Activated T-helper 1 cell treated with Interleukin-2 at 50 U/mL for 16 hours (primary cell): ENCODE measurements at regions not wholly inside any gene's neighbourhood (a gene's known extent, or its start where the extent isn't known, plus 50 kb on each side); places are given as distances from the start of the nearest gene placed in this dataset.

Source experiments
- DNase-seq: peaks from one replicate; pipeline ENCODE4 v3.0.0-alpha.2; 2020; ENCODE audit warnings: low read depth

DNA sequence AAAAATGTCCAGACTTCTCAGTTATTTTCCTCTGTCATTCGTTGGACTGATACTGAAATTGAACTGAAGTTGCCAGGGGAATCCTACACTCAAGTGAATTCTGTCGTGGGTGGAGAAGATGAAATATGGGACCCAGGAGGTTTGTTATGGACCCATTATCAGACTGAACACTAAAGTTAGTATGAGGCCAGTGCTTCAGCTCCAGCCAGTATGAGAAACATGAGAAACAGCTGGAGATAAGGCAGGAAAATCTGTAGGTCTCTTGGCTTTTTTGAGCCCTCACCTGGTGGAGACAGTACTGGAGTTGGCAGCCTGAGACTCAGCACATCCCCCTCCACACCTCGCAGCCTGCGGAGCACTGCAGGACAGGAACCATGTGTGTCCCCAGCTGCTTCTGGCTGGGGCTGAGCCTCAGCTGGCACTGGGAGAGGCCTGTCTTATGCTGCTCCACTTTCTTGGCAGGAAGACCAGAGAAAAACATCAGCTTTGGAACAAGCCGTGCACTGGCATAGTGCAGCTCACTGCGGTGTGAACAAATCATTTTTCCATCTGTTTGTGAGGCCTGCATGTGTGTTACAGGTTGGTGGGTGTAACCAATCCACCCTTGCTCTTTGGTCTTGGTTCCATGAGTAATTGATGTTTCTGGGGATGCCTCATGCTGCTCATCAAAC is 641.0 kb downstream of the FGF9 start:
- DNase-seq, result no peak

DNA sequence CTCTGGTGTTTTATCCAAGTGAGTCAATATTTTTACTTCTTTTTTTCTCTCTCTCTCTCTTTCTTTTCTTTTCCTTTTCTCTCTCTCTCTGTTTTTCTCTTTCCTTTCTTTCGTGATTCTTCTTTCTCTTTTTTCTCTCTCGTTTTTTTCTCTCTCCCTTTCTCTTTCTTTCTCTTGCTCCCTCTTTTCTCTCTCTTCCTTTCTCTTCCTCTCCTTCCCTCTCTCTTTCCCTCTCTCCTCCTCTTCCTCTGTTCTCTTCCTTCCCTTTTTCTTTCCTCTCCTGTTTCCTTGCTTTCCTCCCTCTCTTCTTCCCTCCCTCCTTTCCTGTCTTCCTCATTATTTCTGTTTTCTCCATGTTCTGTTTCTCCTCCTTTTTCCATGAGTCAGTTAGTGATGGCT is 641.5 kb downstream of the FGF9 start:
- DNase-seq, result no peak

DNA sequence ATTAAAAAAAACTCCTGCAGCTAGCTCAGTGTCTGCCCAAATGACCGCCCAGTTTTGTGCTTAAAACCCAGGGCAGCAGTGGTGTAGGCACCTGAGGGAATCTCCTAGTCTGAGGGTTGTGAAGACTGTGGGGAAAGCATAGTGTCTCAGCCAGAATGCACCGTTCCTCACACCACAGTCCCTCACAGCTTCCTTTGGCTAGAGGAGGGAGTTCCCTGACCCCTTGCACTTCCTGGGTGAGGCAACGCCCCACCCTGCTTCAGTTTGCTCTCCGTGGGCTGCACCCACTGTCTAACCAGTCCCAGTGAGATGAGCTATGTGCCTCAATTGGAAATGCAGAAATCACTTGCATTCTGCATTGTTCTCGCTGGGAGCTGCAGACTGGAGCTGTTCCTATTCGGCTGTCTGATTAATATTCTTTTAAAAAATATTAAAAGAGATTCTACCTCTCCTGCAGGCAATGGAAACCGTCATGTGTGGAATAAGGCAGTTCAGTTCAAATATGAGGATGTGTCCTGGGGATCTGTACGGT is 645.7 kb downstream of the FGF9 start:
- no peak for DNase-seq

DNA sequence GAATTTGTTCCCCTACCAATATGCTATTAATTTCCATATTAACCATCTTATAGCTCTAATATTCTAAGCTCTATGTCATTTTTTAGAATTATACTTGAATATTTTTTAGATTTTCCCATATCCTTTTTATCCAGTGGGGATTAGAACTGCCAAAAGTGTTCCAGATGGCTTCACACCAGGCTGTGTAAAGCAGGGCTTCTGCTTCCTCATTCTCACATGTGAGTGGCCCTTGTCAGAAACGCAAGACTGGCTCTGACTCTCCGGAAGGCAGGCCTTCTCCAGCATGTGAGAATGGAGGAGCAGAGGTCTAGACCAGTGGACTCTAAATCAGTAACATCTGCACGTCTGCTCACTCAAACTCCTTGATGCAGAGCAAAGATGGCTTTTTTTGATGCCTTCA is 650.1 kb downstream of the FGF9 start:
- no peak for DNase-seq

DNA sequence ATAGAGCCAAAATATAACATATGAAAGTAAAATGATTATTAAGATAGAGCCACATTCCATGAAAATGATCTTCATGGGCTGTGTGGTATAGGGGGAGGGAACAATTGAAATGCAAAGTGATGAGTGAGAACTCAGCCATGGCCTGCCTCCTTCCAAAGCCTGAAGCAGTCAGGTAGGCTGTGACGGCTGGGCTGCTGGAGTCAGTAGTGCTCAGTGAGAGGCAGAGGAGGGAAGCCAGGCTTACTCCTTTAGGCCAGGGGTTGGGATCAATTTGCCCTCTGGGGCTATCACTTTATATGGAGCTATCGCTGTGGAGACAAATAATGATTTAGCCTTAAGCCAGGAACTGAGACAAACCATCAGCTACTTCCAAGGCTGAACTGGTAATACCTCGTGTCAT is 654.9 kb downstream of the FGF9 start:
- no peak for DNase-seq

DNA sequence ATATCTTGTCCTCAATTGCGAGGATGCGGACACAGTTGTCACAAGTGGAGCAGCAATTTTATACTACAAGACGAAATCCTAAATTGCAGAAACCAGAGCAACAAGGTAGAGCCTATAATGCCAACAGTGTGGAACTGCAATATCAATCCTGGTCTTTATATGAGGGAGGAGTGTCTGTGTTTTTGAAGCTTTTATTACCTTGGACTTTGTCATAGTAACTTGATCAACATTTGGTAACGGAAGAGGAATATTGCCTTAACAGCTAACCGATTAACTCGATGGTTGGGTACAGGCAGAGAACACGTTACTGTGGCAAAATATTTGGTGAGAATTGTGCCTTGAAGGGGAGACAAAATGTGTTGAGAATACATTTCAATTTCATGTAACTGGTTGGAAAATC is 661.5 kb downstream of the FGF9 start:
- DNase-seq, result no peak

DNA sequence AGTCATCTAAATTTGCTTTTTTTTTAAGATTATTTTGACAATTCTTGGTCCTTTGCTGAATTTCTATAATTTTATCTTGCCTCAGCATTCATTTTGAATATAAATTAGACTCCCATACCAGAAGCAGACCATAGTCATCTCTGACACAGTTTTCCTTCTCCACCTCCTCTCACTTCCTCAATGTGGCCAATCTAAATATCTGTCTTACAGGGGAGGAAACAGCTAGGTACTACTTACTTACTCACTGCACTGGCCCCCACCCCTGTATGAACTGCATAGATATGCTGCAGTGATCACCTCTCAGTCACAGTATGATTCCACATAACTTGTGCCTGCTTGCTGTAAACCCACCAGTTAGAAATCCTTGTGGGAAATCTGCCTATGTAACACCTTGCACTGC is 665.6 kb downstream of the FGF9 start:
- DNase-seq, result no peak

DNA sequence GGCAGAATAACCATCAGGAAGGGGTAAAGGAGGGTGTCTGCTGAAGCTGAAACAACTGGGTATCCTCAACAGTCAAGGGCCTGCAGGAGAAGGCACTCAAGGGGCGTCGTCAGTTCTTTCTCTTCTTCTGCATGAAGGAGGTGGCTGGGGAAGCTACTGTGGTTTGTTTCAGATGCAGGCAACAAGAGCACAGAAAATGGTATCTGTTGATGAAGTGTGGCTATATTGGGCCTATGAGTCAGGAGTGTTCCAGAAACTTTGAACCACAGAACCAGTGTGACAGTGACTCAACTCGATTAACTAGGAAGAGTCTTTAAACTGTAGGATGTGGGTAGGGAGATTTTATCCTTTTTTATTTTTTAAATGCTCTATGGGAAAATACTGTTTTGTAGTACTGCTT is 686.3 kb downstream of the FGF9 start:
- DNase-seq, result no peak

DNA sequence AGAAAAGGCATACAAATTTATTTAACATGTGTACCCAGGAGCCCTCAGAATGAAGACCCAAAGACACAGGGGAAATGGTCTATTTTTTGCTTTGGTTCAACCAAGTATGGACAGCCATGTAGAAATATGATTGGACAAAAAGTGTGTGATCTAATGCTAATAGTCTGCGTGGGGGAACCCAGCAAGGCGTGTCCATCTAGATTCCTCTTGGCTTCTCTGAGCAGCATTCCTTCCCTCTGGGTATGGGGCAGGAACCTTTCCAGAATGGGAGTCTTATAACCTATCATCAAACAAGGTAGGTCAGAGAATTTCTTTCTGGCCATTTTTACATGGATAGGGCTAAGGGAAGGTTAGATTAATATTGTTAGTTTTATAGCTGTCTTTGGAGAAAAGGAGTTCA is 698.2 kb downstream of the FGF9 start:
- no peak for DNase-seq

DNA sequence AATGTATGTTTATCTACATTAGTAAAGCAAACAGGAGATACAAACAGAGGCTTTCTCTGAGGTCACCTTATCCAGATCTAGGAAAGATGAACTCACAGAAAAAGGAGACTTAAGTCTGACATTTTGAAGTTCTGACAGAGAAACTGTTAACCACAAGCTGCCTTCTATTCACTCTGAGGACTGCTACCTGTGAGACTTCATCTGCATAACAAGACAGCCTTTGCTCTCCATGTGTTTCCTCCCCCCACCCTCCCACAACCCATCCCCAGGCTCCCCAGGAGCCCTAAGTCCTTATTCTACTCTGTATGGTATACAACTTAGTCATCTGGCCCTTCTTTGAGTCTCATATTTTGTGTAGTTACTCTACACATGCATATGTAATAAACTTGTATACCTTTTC is 699.0 kb downstream of the FGF9 start:
- no peak for DNase-seq

DNA sequence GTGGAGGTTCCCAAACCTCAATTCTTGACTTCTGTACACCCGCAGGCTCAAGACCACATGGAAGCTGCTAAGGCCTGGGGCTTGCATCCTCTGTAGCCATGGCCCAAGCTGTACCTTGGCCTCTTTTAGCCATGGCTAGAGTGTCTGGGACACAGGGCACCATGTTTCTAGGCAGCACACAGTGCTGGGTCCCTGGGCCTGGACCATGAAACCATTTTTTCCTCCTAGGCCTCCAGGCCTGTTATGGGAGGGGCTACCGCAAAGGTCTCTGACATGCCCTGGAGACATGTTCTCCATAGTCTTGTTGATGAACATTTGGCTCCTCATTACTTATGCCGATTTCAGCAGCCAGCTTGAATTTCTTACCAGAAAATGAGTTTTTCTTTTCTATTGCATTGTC is 701.4 kb downstream of the FGF9 start:
- DNase-seq, result no peak

DNA sequence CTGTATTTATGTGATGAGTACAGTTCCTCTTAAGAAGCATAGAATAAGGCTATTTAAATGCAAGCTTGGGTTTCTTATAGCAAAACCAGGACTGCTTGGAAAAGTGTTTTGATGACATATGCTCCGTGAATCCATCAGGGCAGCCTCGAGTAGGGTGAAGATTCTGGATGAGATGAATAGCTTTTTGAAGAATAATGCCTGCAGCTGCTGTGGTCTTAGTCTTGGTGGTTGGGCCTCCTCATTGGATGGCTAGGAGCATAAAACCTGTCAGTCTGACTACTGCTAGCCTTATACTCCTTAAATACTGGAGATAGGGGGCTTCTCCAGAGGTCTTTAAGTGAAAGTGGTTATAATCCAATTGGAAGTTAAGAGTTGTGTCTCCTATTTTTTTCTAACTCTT is 704.3 kb downstream of the FGF9 start:
- DNase-seq, result no peak

DNA sequence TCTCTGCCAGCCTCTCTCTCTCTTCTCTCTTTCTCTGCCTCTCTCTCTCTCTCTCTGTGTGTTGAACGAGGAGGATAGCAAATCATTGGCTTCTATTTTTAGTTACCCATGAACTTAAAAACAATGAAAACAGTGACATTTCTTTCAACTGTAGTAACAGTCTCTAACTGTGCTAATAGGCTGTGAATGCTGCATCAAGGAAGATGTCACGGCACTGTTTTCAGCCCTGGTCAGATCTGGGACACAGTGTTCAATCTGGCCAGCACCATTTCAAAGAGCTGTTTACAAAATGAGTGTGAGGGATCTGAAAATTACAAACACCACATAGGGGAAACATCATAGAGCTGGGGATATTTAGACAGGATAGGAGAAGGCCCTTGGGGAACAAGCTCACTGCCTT is 717.0 kb downstream of the FGF9 start:
- no peak for DNase-seq

DNA sequence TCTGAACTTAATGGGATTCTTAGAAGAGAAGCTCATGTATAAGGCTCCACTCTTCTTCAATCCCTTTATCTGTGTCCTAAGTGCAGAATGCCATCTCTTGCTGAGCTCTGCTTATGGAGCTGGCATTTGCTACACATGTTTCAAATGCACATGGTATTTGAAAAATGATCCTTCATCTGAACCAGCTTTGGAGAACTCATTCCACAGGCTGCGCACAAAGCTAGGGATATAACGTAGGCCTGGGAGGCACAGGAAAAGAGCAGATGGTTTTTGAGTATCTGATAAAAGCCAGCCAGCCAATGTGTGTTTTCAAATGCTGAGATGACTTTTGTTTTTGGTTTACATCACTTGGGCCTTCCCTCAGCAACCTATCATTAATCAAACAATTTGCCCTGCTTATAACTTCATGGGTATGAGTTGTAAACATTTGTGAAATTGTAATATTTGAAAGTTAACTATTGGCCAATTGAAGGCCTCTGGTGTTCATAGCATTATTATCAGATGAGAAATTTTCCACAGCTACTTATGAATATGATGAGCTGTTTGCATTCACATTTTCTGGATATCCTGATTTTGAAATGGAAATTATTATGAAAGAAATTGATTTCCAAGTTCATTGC is 729.0 kb downstream of the FGF9 start:
- no peak for DNase-seq

DNA sequence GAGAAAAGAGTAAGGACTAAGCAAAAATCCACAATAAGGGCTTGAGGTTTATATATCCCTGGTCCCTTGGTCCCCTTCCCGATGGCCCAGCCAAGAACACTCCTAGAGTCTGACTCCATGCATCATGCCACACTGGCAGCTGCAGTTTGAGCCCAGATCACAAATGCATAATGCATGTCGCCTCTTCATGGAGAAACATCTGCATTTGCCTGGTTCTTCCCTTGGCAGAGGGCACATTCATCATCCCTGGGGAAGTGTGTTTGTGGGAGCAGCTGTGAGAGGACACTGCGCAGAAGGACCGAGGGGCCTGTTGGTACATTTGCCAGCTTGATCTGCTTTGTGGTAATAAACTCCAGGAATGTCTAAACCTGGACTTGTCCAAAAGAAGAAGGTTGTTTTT is 731.8 kb downstream of the FGF9 start:
- no peak for DNase-seq

DNA sequence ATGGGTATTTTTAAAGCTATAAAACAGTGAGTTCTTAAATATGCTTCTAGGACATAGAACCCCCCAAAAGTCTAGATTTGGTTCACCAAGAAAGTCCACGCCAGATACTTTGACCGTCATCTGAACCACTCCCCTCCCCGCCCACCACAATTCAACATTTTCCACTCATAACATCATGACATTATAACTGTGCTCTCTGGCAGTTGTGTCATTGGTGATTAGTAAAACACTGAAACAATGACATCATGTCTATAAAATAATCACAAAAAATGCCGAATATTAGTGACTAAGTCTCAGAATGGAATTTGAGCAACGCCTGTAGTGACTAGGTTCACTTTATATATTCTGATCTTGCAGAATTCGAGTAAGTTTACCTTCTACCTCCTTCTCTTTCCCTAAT is 732.3 kb downstream of the FGF9 start:
- DNase-seq, result no peak

DNA sequence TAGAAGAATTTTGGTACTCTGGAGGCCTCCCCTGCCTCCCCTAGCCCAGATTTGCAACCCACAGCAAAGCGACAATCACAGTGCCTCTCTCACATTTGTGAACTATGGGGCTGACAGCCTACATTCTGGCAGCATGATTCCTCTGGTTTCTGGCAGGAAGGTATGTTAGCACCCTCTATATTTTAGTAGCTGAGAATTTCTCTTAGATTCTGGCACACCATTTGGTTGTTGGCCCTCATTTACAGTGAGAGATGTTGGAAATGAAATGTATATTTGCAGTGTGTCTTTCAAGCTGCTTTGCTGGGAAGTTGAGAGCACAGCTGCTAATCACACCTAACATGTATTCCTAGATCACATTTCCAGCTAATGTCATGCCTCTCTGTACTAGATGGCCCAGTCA is 735.0 kb downstream of the FGF9 start:
- DNase-seq, result no peak

DNA sequence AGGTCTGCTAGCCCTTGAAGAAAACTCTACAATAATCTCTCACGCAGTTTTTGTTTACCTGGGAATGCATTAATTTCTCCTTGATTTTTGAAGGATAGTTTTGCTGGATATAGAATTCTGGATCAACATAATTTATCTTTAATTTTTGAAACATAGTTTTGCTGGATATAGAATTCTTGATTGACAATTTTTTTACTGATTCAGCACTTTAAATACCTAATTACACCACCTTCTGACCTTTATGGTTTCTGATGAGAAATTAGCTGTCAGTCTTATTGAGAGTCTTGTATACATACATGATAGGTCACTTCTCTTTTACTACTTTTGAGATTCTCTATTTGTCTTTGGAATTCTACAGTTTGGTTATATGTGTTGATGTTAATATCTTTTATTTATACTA is 741.6 kb downstream of the FGF9 start:
- no peak for DNase-seq

DNA sequence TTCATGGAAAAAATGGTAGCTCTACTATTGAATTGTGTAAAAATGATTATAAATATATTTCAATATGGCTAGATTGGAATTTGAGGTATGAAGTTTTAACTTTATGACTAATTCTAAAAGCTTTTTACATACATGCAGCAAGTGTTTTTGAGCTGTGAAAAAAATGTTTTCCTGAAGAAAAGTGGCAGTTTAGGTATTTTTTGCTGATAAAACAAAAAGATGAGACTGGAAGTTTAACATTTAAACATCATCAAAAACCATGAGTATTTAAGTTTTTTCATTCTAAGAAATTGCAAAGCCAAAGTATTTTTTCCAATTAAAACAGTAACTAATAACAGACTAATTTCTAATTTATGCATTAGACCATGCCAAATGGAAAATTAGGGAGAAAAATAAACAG is 751.1 kb downstream of the FGF9 start:
- no peak for DNase-seq

DNA sequence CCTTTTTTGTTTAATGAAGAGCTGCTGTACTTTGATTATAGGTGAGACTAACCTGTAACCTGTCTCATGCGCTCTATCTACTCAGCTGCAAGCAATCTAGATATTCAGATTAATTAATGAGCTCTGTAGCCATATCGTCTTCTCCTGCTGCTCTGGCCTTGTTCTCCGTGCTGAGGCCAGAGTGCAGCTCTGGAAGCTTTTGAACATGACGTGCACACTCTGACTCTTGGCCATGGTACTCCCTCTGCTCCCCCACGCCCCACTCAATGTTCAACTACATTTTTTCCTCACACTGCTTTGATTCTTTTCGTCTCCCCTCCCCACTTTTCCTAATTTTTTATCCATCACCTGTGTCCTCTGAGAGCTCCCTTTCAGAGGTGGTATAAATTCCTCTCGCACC is 751.8 kb downstream of the FGF9 start:
- DNase-seq, result no peak

DNA sequence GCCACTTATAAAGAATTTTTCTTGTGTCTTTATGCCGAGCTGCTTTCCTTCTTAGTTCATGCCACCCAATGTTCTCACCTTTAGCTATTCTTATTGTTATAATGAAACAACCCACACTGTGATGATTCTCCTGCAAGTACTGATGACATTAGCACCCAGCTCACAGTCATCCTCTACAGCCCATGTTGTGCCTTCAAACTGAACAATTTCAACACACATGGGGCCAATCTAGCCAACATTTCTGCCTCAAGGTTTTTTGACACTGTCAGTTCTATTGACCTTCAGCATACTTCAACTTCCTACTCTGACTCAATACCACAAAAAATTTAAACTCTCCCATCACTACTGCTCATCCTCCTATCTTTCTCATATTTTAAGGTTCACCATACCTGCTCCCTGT is 752.4 kb downstream of the FGF9 start:
- no peak for DNase-seq

DNA sequence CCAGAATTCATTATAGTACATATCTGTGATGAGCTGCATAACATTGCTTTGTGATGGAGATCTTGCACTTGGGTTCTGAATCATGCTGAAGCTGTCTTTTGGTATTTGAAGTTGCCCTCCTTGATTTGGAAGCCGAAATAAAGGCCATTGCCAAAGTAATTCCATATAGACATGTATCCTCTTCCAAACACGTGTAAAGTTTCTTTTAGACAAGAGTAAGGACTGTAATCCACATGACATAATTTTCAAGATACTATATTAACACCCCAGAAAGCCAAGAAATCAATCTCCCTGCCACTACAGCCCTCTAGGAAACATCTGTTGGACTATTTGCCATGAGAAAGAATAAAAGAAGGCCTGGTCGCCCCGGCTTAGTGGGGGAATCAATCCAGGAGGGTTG is 754.2 kb downstream of the FGF9 start:
- DNase-seq, result no peak

DNA sequence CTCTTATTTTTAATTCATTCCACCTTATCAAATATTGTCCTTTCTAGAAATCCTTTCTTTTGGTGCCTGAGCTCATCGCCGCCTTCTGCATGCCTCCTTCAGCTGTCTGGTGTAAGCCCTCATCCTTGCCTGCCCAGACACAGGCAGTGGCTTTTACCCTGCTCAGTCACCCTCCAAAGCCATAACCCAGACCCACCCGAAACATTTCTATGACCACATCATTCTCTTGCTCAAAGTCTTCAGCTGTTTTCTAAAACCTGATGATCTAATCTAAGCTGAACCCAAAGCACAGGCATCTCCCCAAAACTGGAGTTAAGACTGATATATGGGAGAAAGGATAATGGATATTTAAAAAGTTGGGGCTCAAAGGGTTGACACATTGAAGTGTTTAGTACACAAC is 753.7 kb upstream of the SGCG start:
- no peak for DNase-seq

DNA sequence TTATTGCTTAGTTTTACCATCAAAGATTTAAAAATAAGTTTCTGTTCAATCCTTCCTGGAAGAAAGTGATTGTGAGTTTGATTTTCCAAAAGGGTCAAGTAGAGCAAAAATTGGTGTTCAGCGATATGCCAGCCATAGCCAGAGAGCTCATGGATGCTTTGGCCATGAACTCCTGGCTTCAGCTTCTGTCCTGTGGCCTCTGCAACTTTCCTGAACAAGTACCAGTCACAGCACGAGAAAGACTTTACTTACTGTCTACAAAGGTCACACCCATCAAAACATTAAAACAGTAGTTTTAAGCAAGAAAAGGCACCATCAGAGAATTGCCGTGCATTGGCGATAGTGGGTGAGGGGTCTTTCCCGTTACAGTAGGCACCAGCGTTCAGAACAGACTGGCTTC is 753.0 kb upstream of the SGCG start:
- DNase-seq, result no peak
